Body of pancreas (tissue), 4 donors: ENCODE measurements at regions not wholly inside any gene's neighbourhood (a gene's known extent, or its start where the extent isn't known, plus 50 kb on each side); places are given as distances from the start of the nearest gene placed in this dataset.

Experiments used
- ATAC-seq: fragments of 150-250 bp; one replicate; pipeline ENCODE4 v1.9.1; 2016
- DNase-seq, 4 donors: peaks; one replicate each; pipeline ENCODE4 v3.0.0-alpha.2; 2019
- H3K27ac ChIP-seq, 4 donors: fragments of 200-600 bp; sonication (generic); 1 replicate in 3 of 4; 2 replicates in 1 of 4; pipeline versions ENCODE4 v1.5.1 to v1.6.1; 2016 to 2019; ENCODE audit warnings: mild to moderate bottlenecking in 1 of 4, mixed read lengths in 1 of 4, moderate library complexity in 1 of 4
- H3K27me3 ChIP-seq, 2 donors: fragments of 200-600 bp; sonication (generic); one replicate each; pipeline ENCODE4 v1.6.0; 2016; ENCODE audit warnings: mild to moderate bottlenecking in 1 of 2
- H3K36me3 ChIP-seq, 2 donors: fragments of 200-600 bp; sonication (generic); replicated peaks in 1 of 2; 2 replicates each; pipeline ENCODE4 v1.5.1; 2016; ENCODE audit warnings: low read depth in 2 of 2; ENCODE audit not compliant: insufficient read depth in 1 of 2
- H3K4me1 ChIP-seq: fragments of 200-600 bp; sonication (generic); one replicate; pipeline ENCODE4 v1.6.0; 2016
- H3K4me3 ChIP-seq, 2 donors: fragments of 200-600 bp; sonication (generic); 1 replicate in 1 of 2; 2 replicates in 1 of 2; pipeline ENCODE4 v1.5.1; 2016 to 2019
- H3K9me3 ChIP-seq, 3 donors: fragments of 200-600 bp; sonication (generic); 1 replicate in 2 of 3; 2 replicates in 1 of 3; pipeline ENCODE4 v1.5.1; 2016
- CTCF ChIP-seq, 7 experiments: fragments of 450-650 bp in 4 of 7; fragments of 200-600 bp in 3 of 7; sonication (generic) in 3 of 7; IDR thresholded peaks; one replicate each; pipeline ENCODE4 v1.5.1; 2016 to 2019; ENCODE audit warnings: antibody characterized with exemption in 7 of 7
- POLR2A ChIP-seq, 3 donors: fragments of 450-650 bp; IDR thresholded peaks; one replicate each; pipeline ENCODE4 v1.6.1; 2016; ENCODE audit warnings: antibody characterized with exemption in 3 of 3, mild to moderate bottlenecking in 2 of 3
- WGBS, 2 donors: methylation state at CpG; one replicate each; pipeline ENCODE4 v1.1.5; 2017; 5-methylcytosine and 5-hydroxymethylcytosine counted together
- intact Hi-C: fragments of 100-400 bp; cut with DNase I; formaldehyde crosslinking; loops from one replicate; pipeline ENCODE4 v1.15.1; 2023

- no peak overlapping the region for H3K27ac ChIP-seq
- H3K9me3 ChIP-seq: no peaks in the 10 kb centered on the region
- no peak for TF ChIP-seq CTCF (IDR thresholded peaks at IDR 0.05)
- TF ChIP-seq POLR2A (IDR thresholded peaks at IDR 0.05): no peak
- no peaks in the 10 kb centered on the region for H3K4me1 ChIP-seq
- intact Hi-C loops: no loop called here
- DNase-seq: no peak
- WGBS, 2 donors: 41 to 57% methylated on average over 2 of the region's 2 CpGs
- no peak overlapping the region for H3K4me3 ChIP-seq
- H3K27me3 ChIP-seq: no peaks in the 10 kb centered on the region
- no peak for ATAC-seq
- H3K36me3 ChIP-seq: no peaks in the 10 kb centered on the region
Observed at GRCh38 chr5:74118071-74118470, 492.1 kb downstream of the ARHGEF28 start.

- no peak overlapping the region for H3K27ac ChIP-seq
- ATAC-seq (no peak), DNase-seq (no peak)
- H3K4me1 ChIP-seq: no peaks in the 10 kb centered on the region
- 60 to 72% methylated on average over 3 of the region's 3 CpGs for WGBS, 2 donors
- intact Hi-C loops: no loop called here
- TF ChIP-seq POLR2A (IDR thresholded peaks at IDR 0.05) (no peak), CTCF (IDR thresholded peaks at IDR 0.05) (no peak)
- no peaks in the 10 kb centered on the region for H3K9me3 ChIP-seq
- H3K27me3 ChIP-seq: no peaks in the 10 kb centered on the region
- H3K4me3 ChIP-seq: no peak overlapping the region
- no peaks in the 10 kb centered on the region for H3K36me3 ChIP-seq
Observed at GRCh38 chr5:74116984-74117383, 491.0 kb downstream of the ARHGEF28 start.

- intact Hi-C loops: no loop called here
- 92 to 94% methylated on average over 1 of the region's 1 CpG for WGBS, 2 donors
Observed at GRCh38 chr5:74116266-74116665, 490.3 kb downstream of the ARHGEF28 start.

GRCh38 chr5:74113927-74114326 is 487.9 kb downstream of the ARHGEF28 start:
- 57 to 62% methylated on average over 2 of the region's 2 CpGs for WGBS, 2 donors
- intact Hi-C loops: no loop called here
- no peaks in the 10 kb centered on the region for H3K27me3 ChIP-seq

More at GRCh38 chr5:74116266-74116665, 490.3 kb downstream of the ARHGEF28 start:
- Histone ChIP-seq H3K27me3 (no peaks in the 10 kb centered on the region), H3K36me3 (no peaks in the 10 kb centered on the region), H3K27ac (no peak overlapping the region), H3K4me3 (no peak overlapping the region), H3K4me1 (no peaks in the 10 kb centered on the region), H3K9me3 (no peaks in the 10 kb centered on the region)
- no peak for TF ChIP-seq CTCF (IDR thresholded peaks at IDR 0.05)
- TF ChIP-seq POLR2A (IDR thresholded peaks at IDR 0.05): no peak
- ATAC-seq (no peak), DNase-seq (no peak)

More at GRCh38 chr5:74113927-74114326, 487.9 kb downstream of the ARHGEF28 start:
- no peak overlapping the region for H3K4me3 ChIP-seq
- H3K36me3 ChIP-seq: no peaks in the 10 kb centered on the region
- H3K27ac ChIP-seq: no peak overlapping the region
- ATAC-seq (no peak), DNase-seq (no peak)
- no peaks in the 10 kb centered on the region for H3K9me3 ChIP-seq
- no peaks in the 10 kb centered on the region for H3K4me1 ChIP-seq
- TF ChIP-seq POLR2A (IDR thresholded peaks at IDR 0.05): no peak
- TF ChIP-seq CTCF (IDR thresholded peaks at IDR 0.05): no peak
